ENCODE measurements at regions not wholly inside any gene's neighbourhood (a gene's known extent, or its start where the extent isn't known, plus 50 kb on each side); places are given as distances from the start of the nearest gene placed in this dataset.

- ChIA-PET POLR2A (no interaction called here), CTCF (interaction anchor here (0.6 kb wide), 1 partner anchor 88 kb away, joined by 3 read pairs; no protein-coding TSS in a partner anchor)
- Histone ChIP-seq H3K9me3 (ENCODE audit: control extremely low read depth in 1 of 3, control insufficient read depth in 2 of 3, insufficient read depth in 1 of 3, low read length in 2 of 3) (no peaks in the 10 kb centered on the region), H4K20me1 (ENCODE audit: control insufficient read depth, insufficient read depth, low read length, poor library complexity, severe bottlenecking) (no peaks in the 10 kb centered on the region), H3K4me2 (replicated peaks; ENCODE audit: low read depth, low read length, poor library complexity, severe bottlenecking) (no peak overlapping the region), H3K4me3 (ENCODE audit: control extremely low read depth in 1 of 5, extremely low read depth in 1 of 5, insufficient read depth in 1 of 5, low read depth in 2 of 5, low read length in 4 of 5) (no peak overlapping the region), H2AFZ (ENCODE audit: insufficient read depth, low read depth, low read length, poor library complexity, severe bottlenecking) (no peak overlapping the region), H3K9ac (ENCODE audit: low read length) (no peak overlapping the region), H3K27me3 (replicated peaks in 1 of 4; ENCODE audit: control extremely low read depth in 1 of 4, control insufficient read depth in 3 of 4, insufficient read depth in 4 of 4, low read length in 3 of 4) (no peaks in the 10 kb centered on the region), H3K4me1 (ENCODE audit: control insufficient read depth in 2 of 2, insufficient read depth in 2 of 2, low read length in 2 of 2) (no peaks in the 10 kb centered on the region), H3K27ac (ENCODE audit: low read length in 2 of 2) (no peak overlapping the region), H3K79me2 (ENCODE audit: control insufficient read depth, insufficient read depth, low read length) (no peaks in the 10 kb centered on the region), H3K36me3 (replicated peaks in 1 of 2; ENCODE audit: control extremely low read depth in 1 of 2, control insufficient read depth in 1 of 2, extremely low read depth in 1 of 2, insufficient read depth in 2 of 2, low read length in 1 of 2) (no peaks in the 10 kb centered on the region)
- WGBS (ENCODE audit: insufficient coverage): 90% methylated on average over 4 of the region's 11 CpGs
- TF ChIP-seq CTCF (IDR thresholded peaks at IDR 0.05): no peak
- no peak for TF ChIP-seq EZH2 (IDR thresholded peaks at IDR 0.05; ENCODE audit: borderline replicate concordance, insufficient read depth, low read depth, low read length, poor library complexity, severe bottlenecking)
- intact Hi-C loops (cut with micrococcal nuclease): no loop called here
- Mint-ChIP-seq H3K4me3 (no peak overlapping the region), H3K4me1 (no peaks in the 10 kb centered on the region), H3K27me3 (no peaks in the 10 kb centered on the region), H3K9me3 (ENCODE audit: insufficient read depth) (no peaks in the 10 kb centered on the region), H3K27ac (no peak overlapping the region)
- ATAC-seq (ENCODE audit: low read depth) (no peak), DNase-seq (no peak)
Measured at GRCh38 chr9:13960011-13960765, 353.8 kb downstream of the NFIB start.

- Histone ChIP-seq H3K4me2 (replicated peaks; ENCODE audit: low read depth, low read length, poor library complexity, severe bottlenecking) (no peak overlapping the region), H3K9ac (ENCODE audit: low read length) (no peak overlapping the region), H4K20me1 (ENCODE audit: control insufficient read depth, insufficient read depth, low read length, poor library complexity, severe bottlenecking) (no peaks in the 10 kb centered on the region), H3K27me3 (replicated peaks in 1 of 4; ENCODE audit: control extremely low read depth in 1 of 4, control insufficient read depth in 3 of 4, insufficient read depth in 4 of 4, low read length in 3 of 4) (no peaks in the 10 kb centered on the region), H3K79me2 (ENCODE audit: control insufficient read depth, insufficient read depth, low read length) (no peaks in the 10 kb centered on the region), H3K27ac (ENCODE audit: low read length in 2 of 2) (no peak overlapping the region), H2AFZ (ENCODE audit: insufficient read depth, low read depth, low read length, poor library complexity, severe bottlenecking) (no peak overlapping the region), H3K4me3 (ENCODE audit: control extremely low read depth in 1 of 5, extremely low read depth in 1 of 5, insufficient read depth in 1 of 5, low read depth in 2 of 5, low read length in 4 of 5) (no peak overlapping the region), H3K9me3 (ENCODE audit: control extremely low read depth in 1 of 3, control insufficient read depth in 2 of 3, insufficient read depth in 1 of 3, low read length in 2 of 3) (no peaks in the 10 kb centered on the region), H3K4me1 (ENCODE audit: control insufficient read depth in 2 of 2, insufficient read depth in 2 of 2, low read length in 2 of 2) (no peaks in the 10 kb centered on the region), H3K36me3 (replicated peaks in 1 of 2; ENCODE audit: control extremely low read depth in 1 of 2, control insufficient read depth in 1 of 2, extremely low read depth in 1 of 2, insufficient read depth in 2 of 2, low read length in 1 of 2) (no peaks in the 10 kb centered on the region)
- no peak overlapping the region for H3K27ac Mint-ChIP-seq
- no peak overlapping the region for H3K4me3 Mint-ChIP-seq
- H3K27me3 Mint-ChIP-seq: no peaks in the 10 kb centered on the region
- ATAC-seq (ENCODE audit: low read depth): no peak
- intact Hi-C loops (cut with micrococcal nuclease): no loop called here
- no peaks in the 10 kb centered on the region for H3K4me1 Mint-ChIP-seq
- H3K9me3 Mint-ChIP-seq (ENCODE audit: insufficient read depth): peaks cover 4% of the 10 kb centered on the region
- ChIA-PET CTCF (no interaction called here), POLR2A (no interaction called here)
- DNase-seq: no peak
- TF ChIP-seq EZH2 (IDR thresholded peaks at IDR 0.05; ENCODE audit: borderline replicate concordance, insufficient read depth, low read depth, low read length, poor library complexity, severe bottlenecking): no peak
- TF ChIP-seq CTCF (IDR thresholded peaks at IDR 0.05): no peak
- no CpG with 5 or more reads among the region's 1 CpG for WGBS (ENCODE audit: insufficient coverage)
Measured at GRCh38 chr9:13958672-13959071, 355.3 kb downstream of the NFIB start.

Measured in B cell (primary cell).